ENCODE measurements at regions not wholly inside any gene's neighbourhood (a gene's known extent, or its start where the extent isn't known, plus 50 kb on each side); places are given as distances from the start of the nearest gene placed in this dataset.

GRCh38 chr7:125193263-125193662, 263.6 kb upstream of the POT1 start:
- TF ChIP-seq CTCF (optimal IDR thresholded peaks at IDR 0.05 in 1 of 3, IDR thresholded peaks at IDR 0.05 in 1 of 3, conservative IDR thresholded peaks at IDR 0.05 in 1 of 3; ENCODE audit: extremely low read depth in 1 of 3, insufficient read depth in 2 of 3, low read length in 3 of 3) (no peak), EZH2 (IDR thresholded peaks at IDR 0.05; ENCODE audit: low read length) (no peak)

All from keratinocyte (primary cell).